HG03196 (cell line): ENCODE measurements at regions not wholly inside any gene's neighbourhood (a gene's known extent, or its start where the extent isn't known, plus 50 kb on each side); places are given as distances from the start of the nearest gene placed in this dataset.

Experiments
- ATAC-seq: cut with Tn5 transposase; IDR thresholded peaks from one replicate; pipeline ENCODE4 v1.9.1; 2021; ENCODE audit not compliant: unreplicated experiment

DNA sequence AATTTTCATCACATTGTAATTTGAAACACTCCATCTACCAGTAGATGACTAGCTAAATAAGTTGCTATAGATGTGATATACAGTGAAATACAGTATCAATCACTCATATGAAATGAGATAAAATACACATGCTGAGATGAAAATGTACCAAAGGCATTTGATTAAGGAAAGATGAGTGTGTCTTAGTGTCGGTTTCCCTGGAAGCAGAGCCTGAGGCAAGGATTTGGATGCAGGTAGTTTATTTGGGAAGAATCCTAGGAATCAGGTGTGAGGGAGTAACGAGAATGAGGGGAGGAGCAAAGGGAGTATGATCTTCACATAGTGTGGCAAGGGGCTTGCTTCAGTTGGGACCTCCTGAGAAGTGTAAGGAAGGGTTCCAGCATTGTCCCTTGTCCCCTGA, 188.2 kb upstream of the CTBP2 start:
- ATAC-seq = no peak

- ATAC-seq = peak; percentile 93
These were observed 184.3 kb upstream of the CTBP2 start for GRCh38 chr10:125344573-125345171.

- no peak for ATAC-seq
These were observed 183.6 kb upstream of the CTBP2 start for GRCh38 chr10:125343983-125344382.

GRCh38 chr10:125343118-125343925, 183.0 kb upstream of the CTBP2 start:
- ATAC-seq = no peak

- ATAC-seq = no peak
These were observed 181.2 kb upstream of the CTBP2 start for GRCh38 chr10:125341611-125342010.

GRCh38 chr10:125340903-125341302, 180.5 kb upstream of the CTBP2 start:
- no peak for ATAC-seq

- no peak for ATAC-seq
These were observed 177.1 kb upstream of the CTBP2 start for GRCh38 chr10:125337510-125337909.

GRCh38 chr10:125334545-125334944, 174.2 kb upstream of the CTBP2 start:
- no peak for ATAC-seq

- no peak for ATAC-seq
These were observed 173.4 kb upstream of the CTBP2 start for GRCh38 chr10:125333769-125334168.

GRCh38 chr10:125333209-125333591, 172.8 kb upstream of the CTBP2 start:
- no peak for ATAC-seq

- no peak for ATAC-seq
These were observed 172.3 kb upstream of the CTBP2 start for GRCh38 chr10:125332548-125333208.

- no peak for ATAC-seq
These were observed 170.7 kb upstream of the CTBP2 start for GRCh38 chr10:125331056-125331455.

GRCh38 chr10:125329056-125329455, 168.7 kb upstream of the CTBP2 start:
- no peak for ATAC-seq

GRCh38 chr10:125325326-125325725, 165.0 kb upstream of the CTBP2 start:
- no peak for ATAC-seq

GRCh38 chr10:125316436-125316835, 156.1 kb upstream of the CTBP2 start:
- no peak for ATAC-seq

DNA sequence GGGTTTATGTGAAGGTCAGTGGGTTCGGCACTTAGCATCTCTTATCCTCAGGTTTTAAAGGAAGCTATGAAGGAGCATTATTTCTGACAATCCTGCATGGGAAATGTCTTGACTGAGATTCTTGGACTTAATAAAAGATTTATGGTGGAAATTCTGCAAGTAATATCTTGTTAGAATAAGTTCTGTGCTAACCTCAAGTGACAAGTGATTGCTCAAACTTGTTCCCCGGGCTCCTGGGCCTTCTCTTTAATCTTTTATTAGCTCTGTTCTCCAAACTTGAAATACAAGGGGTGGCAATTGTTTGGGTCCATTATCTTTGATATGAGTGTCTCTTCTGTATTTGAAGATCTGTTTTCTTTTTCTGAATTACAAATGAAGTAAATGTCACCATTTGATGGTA, 140.6 kb upstream of the CTBP2 start:
- no peak for ATAC-seq

- ATAC-seq = no peak
These were observed 139.1 kb upstream of the CTBP2 start for GRCh38 chr10:125299461-125299860.

- ATAC-seq = no peak
These were observed 136.2 kb upstream of the CTBP2 start for GRCh38 chr10:125296598-125296997.

DNA sequence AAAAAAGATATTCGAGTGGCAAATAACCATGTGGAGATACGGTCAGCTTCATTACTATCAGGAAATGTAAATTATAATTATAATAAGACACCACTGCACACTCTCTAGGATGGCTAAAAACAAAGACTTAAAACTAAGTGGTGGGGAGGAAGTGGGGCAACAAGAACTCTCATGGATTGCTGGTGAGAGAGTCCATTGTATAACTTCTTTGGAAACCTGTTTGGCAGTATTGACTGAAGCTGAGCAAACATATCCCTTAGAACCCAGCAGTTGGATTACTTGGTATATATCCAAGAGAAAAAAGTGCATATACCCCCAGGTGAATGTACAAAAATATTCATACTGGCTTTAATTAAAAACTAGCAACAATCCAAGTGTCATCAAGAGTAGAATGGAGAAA, 133.7 kb upstream of the CTBP2 start:
- no peak for ATAC-seq

DNA sequence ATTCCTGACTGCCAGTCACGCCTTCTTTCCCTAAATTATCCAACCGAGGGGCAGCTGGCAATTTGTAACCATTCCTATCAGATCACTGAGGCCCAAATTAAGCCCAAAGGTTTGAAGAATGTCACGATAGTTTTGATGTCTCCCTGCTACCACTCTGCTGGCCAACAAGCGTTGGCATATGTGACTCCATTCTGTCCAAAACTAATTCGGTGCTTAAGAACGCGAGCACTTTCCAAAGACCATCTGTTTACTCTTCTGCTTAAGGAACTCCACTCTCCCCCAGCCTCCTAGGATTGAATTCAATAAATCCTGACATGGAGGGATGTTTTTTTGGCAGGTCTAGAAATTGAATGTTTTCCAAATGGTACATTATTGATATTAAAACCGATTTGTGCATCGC, 131.5 kb upstream of the CTBP2 start:
- ATAC-seq = no peak

GRCh38 chr10:125289461-125289860, 129.1 kb upstream of the CTBP2 start:
- no peak for ATAC-seq

- ATAC-seq = no peak
These were observed 124.7 kb upstream of the CTBP2 start for GRCh38 chr10:125284875-125285597.
